T-helper 17 cell (primary cell): ENCODE measurements at regions not wholly inside any gene's neighbourhood (a gene's known extent, or its start where the extent isn't known, plus 50 kb on each side); places are given as distances from the start of the nearest gene placed in this dataset.

Experiments
- ATAC-seq: fragments of 150-1000 bp; cut with Tn5 transposase; 2 replicates; pipeline ENCODE4 v1.10.0; 2021; ENCODE audit warnings: mild to moderate bottlenecking, moderate library complexity
- DNase-seq, 3 donors: peaks; one replicate each; pipeline versions ENCODE4 v3.0.0 to v3.0.0-alpha.2; 2020 to 2021
- H3K9me3 ChIP-seq: one replicate; pipeline ENCODE4 v1.7.0; 2013; ENCODE audit warnings: low read length, mild to moderate bottlenecking; ENCODE audit not compliant: control insufficient read depth, poor library complexity, severe bottlenecking
- H3K27ac Mint-ChIP-seq: one replicate; pipeline ENCODE4 v1.8.0; 2022; ENCODE audit warnings: mild to moderate bottlenecking, moderate library complexity, mixed read lengths
- H3K27me3 Mint-ChIP-seq: one replicate; pipeline ENCODE4 v1.8.0; 2022; ENCODE audit warnings: mixed read lengths
- H3K36me3 Mint-ChIP-seq: one replicate; pipeline ENCODE4 v1.8.0; 2022; ENCODE audit warnings: low read depth, mixed read lengths
- H3K4me1 Mint-ChIP-seq: one replicate; pipeline ENCODE4 v1.8.0; 2022; ENCODE audit warnings: mild to moderate bottlenecking, mixed read lengths
- H3K4me3 Mint-ChIP-seq: one replicate; pipeline ENCODE4 v1.8.0; 2022; ENCODE audit warnings: mild to moderate bottlenecking, moderate library complexity, mixed read lengths

DNA sequence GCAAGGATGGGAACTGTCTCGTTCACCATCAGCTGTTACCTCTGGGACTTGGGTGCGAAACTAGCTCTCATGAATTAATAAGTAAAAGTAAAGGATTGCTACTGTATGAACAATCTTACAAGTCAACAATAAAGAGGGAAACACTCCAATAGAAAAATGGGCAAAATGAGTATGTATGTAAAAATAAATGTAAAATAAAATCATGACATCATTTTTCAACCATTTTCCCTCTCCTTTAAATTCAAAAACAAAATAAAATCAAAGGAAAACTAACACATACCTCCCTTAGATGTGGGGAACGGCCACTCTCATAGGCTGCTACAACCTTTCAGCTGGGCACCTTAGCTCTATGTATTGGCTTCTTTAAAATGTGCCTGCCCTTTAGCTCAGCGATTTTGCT, 389.7 kb upstream of the ARID1B start:
- Mint-ChIP-seq H3K27ac (peak overlapping the region; percentile 27), H3K27me3 (no peaks in the 10 kb centered on the region), H3K4me1 (peaks cover 28% of the 10 kb centered on the region), H3K4me3 (no peak overlapping the region), H3K36me3 (peaks cover 9% of the 10 kb centered on the region)
- DNase-seq (no peak), ATAC-seq (no peak)
- H3K9me3 ChIP-seq: no peaks in the 10 kb centered on the region

- H3K27me3 Mint-ChIP-seq: no peaks in the 10 kb centered on the region
- DNase-seq: no peak
- H3K27ac Mint-ChIP-seq: no peak overlapping the region
- H3K9me3 ChIP-seq: no peaks in the 10 kb centered on the region
- peaks cover 5% of the 10 kb centered on the region for H3K36me3 Mint-ChIP-seq
- H3K4me3 Mint-ChIP-seq: no peak overlapping the region
- ATAC-seq: no peak
- peaks cover 21% of the 10 kb centered on the region for H3K4me1 Mint-ChIP-seq
These were observed 394.1 kb upstream of the ARID1B start for GRCh38 chr6:156383059-156383458.

DNA sequence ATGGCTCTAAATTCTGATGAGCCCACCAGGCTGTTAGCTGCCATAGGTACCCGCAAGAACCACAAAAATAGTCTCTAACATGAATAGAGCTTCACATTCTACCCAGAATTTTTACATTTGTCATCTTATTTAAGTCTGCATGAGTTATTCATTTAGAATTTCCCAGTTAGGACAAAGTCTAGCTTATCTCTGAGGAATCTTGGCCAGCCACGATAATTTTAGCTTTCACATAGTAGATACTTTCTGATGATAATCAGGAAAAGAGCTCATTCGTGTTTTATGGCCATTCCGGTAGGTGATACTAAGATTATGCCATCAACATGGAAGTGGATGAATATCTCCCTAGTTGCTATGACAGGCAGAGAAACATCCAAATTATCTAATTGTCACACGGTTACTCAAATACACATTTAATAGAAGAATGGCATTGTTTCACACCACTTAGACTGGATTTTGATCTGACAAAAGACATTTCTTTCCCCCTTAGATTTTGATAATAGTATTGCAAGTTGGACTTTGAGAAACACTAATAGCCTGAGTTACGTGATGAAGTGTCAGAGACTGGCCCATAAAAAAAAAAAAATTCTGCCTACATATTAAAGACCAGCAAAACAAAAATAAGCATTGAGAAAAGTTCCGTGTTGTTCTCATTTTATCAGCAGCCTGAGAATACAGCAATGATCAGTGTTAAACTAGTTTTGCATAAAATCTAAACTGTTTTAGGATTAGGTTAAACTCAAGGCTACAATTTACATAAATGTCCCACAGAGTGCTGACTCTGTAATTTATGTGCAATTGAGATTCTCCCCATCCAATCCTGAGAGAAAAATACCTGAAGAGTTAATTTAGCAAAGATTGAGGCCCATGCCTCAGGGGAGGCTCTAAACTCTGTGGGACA, 397.5 kb upstream of the ARID1B start:
- DNase-seq (no peak), ATAC-seq (no peak)
- peaks cover 29% of the 10 kb centered on the region for H3K4me1 Mint-ChIP-seq
- no peak overlapping the region for H3K4me3 Mint-ChIP-seq
- no peaks in the 10 kb centered on the region for H3K27me3 Mint-ChIP-seq
- peaks cover 4% of the 10 kb centered on the region for H3K36me3 Mint-ChIP-seq
- H3K27ac Mint-ChIP-seq: peak overlapping the region; percentile 21
- H3K9me3 ChIP-seq: no peaks in the 10 kb centered on the region

- no peak overlapping the region for H3K4me3 Mint-ChIP-seq
- ATAC-seq: peak; percentile 70
- H3K27me3 Mint-ChIP-seq: no peaks in the 10 kb centered on the region
These were observed 398.3 kb upstream of the ARID1B start for GRCh38 chr6:156378853-156379252.

GRCh38 chr6:156376091-156376490, 401.1 kb upstream of the ARID1B start:
- H3K27ac Mint-ChIP-seq: no peak overlapping the region
- DNase-seq: no peak
- H3K4me3 Mint-ChIP-seq: no peak overlapping the region
- peaks cover 4% of the 10 kb centered on the region for H3K36me3 Mint-ChIP-seq
- no peaks in the 10 kb centered on the region for H3K27me3 Mint-ChIP-seq
- no peaks in the 10 kb centered on the region for H3K9me3 ChIP-seq
- ATAC-seq: no peak
- H3K4me1 Mint-ChIP-seq: peaks cover 20% of the 10 kb centered on the region

More at GRCh38 chr6:156378853-156379252, 398.3 kb upstream of the ARID1B start:
- DNase-seq: no peak
- peak overlapping the region; percentile 21 for H3K27ac Mint-ChIP-seq
- H3K9me3 ChIP-seq: no peaks in the 10 kb centered on the region
- H3K4me1 Mint-ChIP-seq: peaks cover 27% of the 10 kb centered on the region
- peaks cover 2% of the 10 kb centered on the region for H3K36me3 Mint-ChIP-seq

DNA sequence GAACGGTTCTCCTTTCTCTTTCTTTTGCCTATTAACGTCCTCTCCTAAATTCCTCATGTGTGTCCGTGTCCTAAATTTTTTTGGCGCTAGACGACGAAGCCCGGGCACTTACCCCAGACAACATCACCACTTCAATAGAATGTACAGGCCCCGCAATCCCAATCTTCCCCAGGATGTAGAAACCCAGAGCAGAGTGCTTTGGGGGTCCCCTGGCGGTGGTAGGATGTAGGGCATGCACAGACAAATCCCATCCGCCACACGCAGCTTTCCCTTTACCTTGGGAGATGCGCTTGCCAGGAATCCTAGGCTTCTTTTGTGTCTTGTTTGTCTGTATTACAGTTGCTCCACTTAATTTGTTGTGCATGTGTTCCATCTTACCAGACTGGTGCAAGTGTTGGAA, 417.3 kb upstream of the ARID1B start:
- Mint-ChIP-seq H3K27me3 (no peaks in the 10 kb centered on the region), H3K4me3 (no peak overlapping the region), H3K36me3 (peaks cover 5% of the 10 kb centered on the region), H3K4me1 (peaks cover 2% of the 10 kb centered on the region), H3K27ac (no peak overlapping the region)
- DNase-seq: no peak
- ATAC-seq: no peak
- no peaks in the 10 kb centered on the region for H3K9me3 ChIP-seq

- Mint-ChIP-seq H3K4me3 (no peak overlapping the region), H3K27me3 (no peaks in the 10 kb centered on the region), H3K27ac (no peak overlapping the region), H3K4me1 (peaks cover 6% of the 10 kb centered on the region), H3K36me3 (no peaks in the 10 kb centered on the region)
- DNase-seq: no peak
- H3K9me3 ChIP-seq: no peaks in the 10 kb centered on the region
- ATAC-seq: no peak
These were observed 424.3 kb upstream of the ARID1B start for GRCh38 chr6:156352861-156353260.

DNA sequence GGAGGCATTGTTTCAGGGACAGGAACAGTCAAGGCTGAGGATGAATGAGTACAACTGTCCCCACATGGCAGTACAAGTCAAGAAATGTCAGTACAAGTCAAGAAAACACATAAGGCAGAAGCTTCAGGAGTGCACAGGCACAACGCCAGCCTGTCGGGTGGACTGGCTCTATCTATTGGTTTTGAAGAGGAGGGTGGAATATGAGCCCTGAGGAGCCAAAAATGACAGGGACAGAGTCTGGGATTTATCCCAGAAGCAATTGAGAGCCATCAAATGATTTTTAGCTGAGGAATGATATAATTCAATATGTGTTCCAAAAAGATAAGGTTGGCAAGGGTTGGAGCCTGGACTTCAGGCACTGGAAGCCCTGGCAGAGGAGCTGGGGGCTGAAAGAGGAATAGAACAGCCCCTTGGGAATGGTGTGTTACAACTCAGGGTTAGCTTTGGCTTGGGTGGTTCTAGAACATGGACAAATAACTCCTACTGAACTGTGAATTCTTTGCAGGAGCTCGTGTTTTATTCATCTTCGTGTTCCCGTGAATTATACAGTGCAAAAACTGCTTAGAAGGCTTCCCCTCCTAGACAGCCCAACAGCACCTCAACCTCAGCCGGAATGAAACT, 425.7 kb upstream of the ARID1B start:
- Mint-ChIP-seq H3K4me3 (no peak overlapping the region), H3K27ac (no peak overlapping the region), H3K4me1 (peaks cover 8% of the 10 kb centered on the region), H3K36me3 (no peaks in the 10 kb centered on the region), H3K27me3 (no peaks in the 10 kb centered on the region)
- ATAC-seq: no peak
- H3K9me3 ChIP-seq: no peaks in the 10 kb centered on the region
- no peak for DNase-seq

DNA sequence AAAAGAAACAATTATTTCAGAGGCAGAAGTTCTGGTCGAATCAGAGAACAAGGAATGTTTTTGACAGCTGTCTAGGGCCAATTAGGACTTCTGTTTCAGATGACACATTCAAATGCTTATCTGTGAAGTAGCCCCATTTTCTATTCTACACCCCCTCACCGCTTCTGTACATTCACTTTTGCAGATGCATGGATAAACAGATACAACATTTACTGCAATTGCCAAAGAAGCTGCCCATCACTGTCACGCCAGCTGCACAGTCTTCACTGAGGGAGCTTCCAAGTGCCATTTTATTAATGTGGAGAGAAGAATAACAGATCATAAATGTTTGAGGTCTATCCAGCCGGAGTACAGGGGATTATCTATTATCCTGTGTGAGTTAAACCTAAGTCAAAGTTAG, 426.8 kb upstream of the ARID1B start:
- H3K27ac Mint-ChIP-seq: no peak overlapping the region
- ATAC-seq (no peak), DNase-seq (no peak)
- no peaks in the 10 kb centered on the region for H3K27me3 Mint-ChIP-seq
- no peaks in the 10 kb centered on the region for H3K9me3 ChIP-seq
- H3K4me3 Mint-ChIP-seq: no peak overlapping the region
- no peaks in the 10 kb centered on the region for H3K36me3 Mint-ChIP-seq
- peaks cover 8% of the 10 kb centered on the region for H3K4me1 Mint-ChIP-seq

DNA sequence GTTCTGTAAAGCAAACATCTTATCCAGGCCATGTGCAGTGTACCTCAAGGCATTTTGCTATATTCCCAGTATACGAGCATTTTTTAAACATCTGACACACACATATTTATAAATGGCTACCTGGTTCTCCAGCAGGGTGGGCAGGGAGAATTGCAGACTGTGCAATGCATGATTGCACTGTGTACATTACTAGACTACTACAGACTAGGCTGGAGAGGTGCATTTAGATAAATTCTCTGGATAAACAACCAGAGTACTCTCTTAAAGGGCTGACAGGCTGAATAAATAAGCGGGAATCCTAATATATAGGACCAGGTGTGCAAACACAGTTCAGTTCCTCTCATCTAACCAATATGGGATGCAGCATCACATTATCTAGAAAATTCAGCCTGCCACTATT, 428.3 kb upstream of the ARID1B start:
- no peaks in the 10 kb centered on the region for H3K27me3 Mint-ChIP-seq
- H3K36me3 Mint-ChIP-seq: no peaks in the 10 kb centered on the region
- H3K4me1 Mint-ChIP-seq: peaks cover 8% of the 10 kb centered on the region
- ATAC-seq (no peak), DNase-seq (no peak)
- H3K9me3 ChIP-seq: no peaks in the 10 kb centered on the region
- H3K4me3 Mint-ChIP-seq: no peak overlapping the region
- no peak overlapping the region for H3K27ac Mint-ChIP-seq

- no peak for DNase-seq
- Mint-ChIP-seq H3K27ac (no peak overlapping the region), H3K4me3 (no peak overlapping the region), H3K27me3 (no peaks in the 10 kb centered on the region), H3K36me3 (no peaks in the 10 kb centered on the region), H3K4me1 (peaks cover 8% of the 10 kb centered on the region)
- H3K9me3 ChIP-seq: no peaks in the 10 kb centered on the region
- ATAC-seq: no peak
These were observed 428.8 kb upstream of the ARID1B start for GRCh38 chr6:156348424-156348823.

- Mint-ChIP-seq H3K4me1 (peaks cover 8% of the 10 kb centered on the region), H3K27ac (no peak overlapping the region), H3K36me3 (no peaks in the 10 kb centered on the region), H3K4me3 (no peak overlapping the region), H3K27me3 (no peaks in the 10 kb centered on the region)
- DNase-seq (no peak), ATAC-seq (no peak)
- no peaks in the 10 kb centered on the region for H3K9me3 ChIP-seq
These were observed 429.5 kb upstream of the ARID1B start for GRCh38 chr6:156347656-156348055.

- Mint-ChIP-seq H3K36me3 (no peaks in the 10 kb centered on the region), H3K27ac (no peak overlapping the region), H3K27me3 (no peaks in the 10 kb centered on the region), H3K4me3 (no peak overlapping the region), H3K4me1 (peaks cover 8% of the 10 kb centered on the region)
- DNase-seq: no peak
- no peak for ATAC-seq
- H3K9me3 ChIP-seq: no peaks in the 10 kb centered on the region
These were observed 429.9 kb upstream of the ARID1B start for GRCh38 chr6:156347246-156347645.

DNA sequence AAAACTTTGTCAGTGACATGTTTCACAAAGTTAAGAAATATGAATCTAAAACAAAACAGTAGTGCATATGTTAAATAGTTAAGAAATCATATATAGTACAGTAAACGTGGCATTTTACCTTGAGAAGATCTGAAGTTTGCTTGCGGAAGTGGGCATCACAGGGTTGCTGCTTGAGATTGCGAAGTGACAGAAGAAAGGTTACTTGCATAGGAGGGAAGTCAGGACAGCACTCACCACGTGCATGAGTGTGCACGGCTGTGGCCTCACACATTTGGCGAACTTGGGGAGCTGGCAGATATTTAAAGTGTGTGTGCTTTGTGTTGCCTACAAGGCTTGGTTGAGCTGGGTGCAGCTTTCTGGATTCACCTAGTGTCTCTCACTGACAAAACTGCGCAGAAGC, 431.5 kb upstream of the ARID1B start:
- Mint-ChIP-seq H3K4me1 (peaks cover 4% of the 10 kb centered on the region), H3K27me3 (no peaks in the 10 kb centered on the region), H3K27ac (no peak overlapping the region), H3K4me3 (no peak overlapping the region), H3K36me3 (peaks cover 2% of the 10 kb centered on the region)
- no peaks in the 10 kb centered on the region for H3K9me3 ChIP-seq
- no peak for ATAC-seq
- no peak for DNase-seq
